Panc1 (cell line): ENCODE measurements at regions not wholly inside any gene's neighbourhood (a gene's known extent, or its start where the extent isn't known, plus 50 kb on each side); places are given as distances from the start of the nearest gene placed in this dataset.

ENCODE experiments used
- ATAC-seq: fragments of 200-7000 bp; cut with Tn5 transposase; 2 replicates; pipeline ENCODE4 v1.9.1; 2020; ENCODE audit warnings: mild to moderate bottlenecking, moderate library complexity
- BruUV-seq: library from RNA; stranded (reverse); fragments of 400-500 nt; replicated peaks from 2 replicates; lab custom pipeline; 2021; lab: Mats Ljungman, UMichigan
- CTCF ChIA-PET: fragments of 300-600 bp; sonication (Branson Sonifier 250); formaldehyde crosslinking; loops from one replicate; lab custom pipeline; 2022; ENCODE audit warnings: antibody characterized with exemption; lab: Charles Lee
- POLR2A ChIA-PET: fragments of 300-600 bp; sonication (Branson Sonifier 250); formaldehyde crosslinking; loops from one replicate; lab custom pipeline; 2022; ENCODE audit warnings: antibody characterized with exemption; lab: Charles Lee
- DNase-seq: peaks from one replicate; pipeline ENCODE4 v3.0.0-alpha.2; 2010; ENCODE audit warnings: low read depth, low spot score
- H3K27ac ChIP-seq: 2 replicates; pipeline ENCODE4 v1.5.1; 2011; ENCODE audit warnings: mild to moderate bottlenecking, low read length, inconsistent platforms
- H3K27me3 ChIP-seq: fragments of 200-500 bp; sonication (Bioruptor generic); 2 replicates; pipeline ENCODE4 v1.6.0; 2014; ENCODE audit warnings: low read length, inconsistent platforms; ENCODE audit not compliant: control insufficient read depth, insufficient read depth
- H3K36me3 ChIP-seq: fragments of 200-500 bp; sonication (Bioruptor generic); 2 replicates; pipeline ENCODE4 v1.5.1; 2014; ENCODE audit warnings: inconsistent platforms, mild to moderate bottlenecking, low read length, moderate library complexity; ENCODE audit not compliant: control insufficient read depth, insufficient read depth
- H3K4me1 ChIP-seq: 2 replicates; pipeline ENCODE4 v1.5.1; 2011; ENCODE audit warnings: inconsistent platforms, mild to moderate bottlenecking, low read length, moderate library complexity; ENCODE audit not compliant: control insufficient read depth, insufficient read depth
- H3K4me3 ChIP-seq, 2 experiments: 2 replicates each; pipeline ENCODE4 v1.5.1; 2011 to 2012; ENCODE audit warnings: low read depth in 2 of 2, low read length in 2 of 2, mild to moderate bottlenecking in 2 of 2, inconsistent platforms in 1 of 2, moderate library complexity in 1 of 2
- H3K9me3 ChIP-seq: fragments of 200-500 bp; sonication (Bioruptor generic); 2 replicates; pipeline ENCODE4 v1.5.1; 2014; ENCODE audit warnings: low read depth, mild to moderate bottlenecking, inconsistent platforms, low read length, moderate library complexity; ENCODE audit not compliant: control insufficient read depth, insufficient read depth
- CTCF ChIP-seq: fragments of 450-650 bp; IDR thresholded peaks from 2 replicates; pipeline ENCODE4 v1.5.1; 2017; ENCODE audit warnings: mild to moderate bottlenecking
- POLR2AphosphoS5 ChIP-seq: IDR thresholded peaks from 2 replicates; pipeline ENCODE4 v1.6.1; 2012; ENCODE audit warnings: mild to moderate bottlenecking, low read depth, low read length, moderate library complexity
- REST ChIP-seq, 2 experiments: IDR thresholded peaks; 2 replicates each; pipeline ENCODE4 v1.6.1; 2011 to 2012; ENCODE audit warnings: low read depth in 2 of 2, control low read depth in 1 of 2, low read length in 1 of 2, mild to moderate bottlenecking in 1 of 2, moderate library complexity in 1 of 2; ENCODE audit not compliant: insufficient read depth in 1 of 2
- SIN3A ChIP-seq: IDR thresholded peaks from 2 replicates; pipeline ENCODE4 v1.6.1; 2012; ENCODE audit warnings: low read depth, mild to moderate bottlenecking, low read length, moderate library complexity, borderline replicate concordance; ENCODE audit not compliant: insufficient read depth
- TCF7L2 ChIP-seq: IDR thresholded peaks from 2 replicates; pipeline ENCODE4 v1.6.1; 2011; ENCODE audit warnings: mild to moderate bottlenecking, low read depth, low read length, inconsistent platforms
- in situ Hi-C: cut with HindIII; loops from 2 replicates; pipeline ENCODE4 v1.10.0; 2016; ENCODE audit warnings: low sequenced_read_pairs, low pct_unique_long_range_greater_than_20kb
- intact Hi-C: fragments of 100-400 bp; cut with micrococcal nuclease; formaldehyde crosslinking; loops from one replicate; pipeline ENCODE4 v1.10.0; 2022; ENCODE audit not compliant: unreplicated experiment

GRCh38 chrX:4762196-4762595, 1048.7 kb upstream of the PRKX start:
- H3K27ac ChIP-seq: no peak overlapping the region
- DNase-seq (no peak), ATAC-seq (no peak)
- no peaks in the 10 kb centered on the region for H3K36me3 ChIP-seq
- BruUV-seq: no TSS peak
- in situ Hi-C loops (no loop called here), intact Hi-C loops (no loop called here)
- TF ChIP-seq POLR2AphosphoS5 (no peak), REST (IDR thresholded peaks at IDR 0.05; ENCODE audit: insufficient read depth in 1 of 2, low read depth in 2 of 2, low read length in 1 of 2) (no peak), SIN3A (no peak), TCF7L2 (no peak), CTCF (no peak)
- H3K9me3 ChIP-seq: no peaks in the 10 kb centered on the region
- ChIA-PET POLR2A (no interaction called here), CTCF (no interaction called here)
- H3K4me3 ChIP-seq: no peak overlapping the region
- no peaks in the 10 kb centered on the region for H3K27me3 ChIP-seq
- no peaks in the 10 kb centered on the region for H3K4me1 ChIP-seq

- no peak overlapping the region for H3K4me3 ChIP-seq
- DNase-seq: no peak
- in situ Hi-C loops: no loop called here
- ChIA-PET CTCF (no interaction called here), POLR2A (no interaction called here)
- TF ChIP-seq SIN3A (no peak), TCF7L2 (no peak), POLR2AphosphoS5 (no peak), REST (IDR thresholded peaks at IDR 0.05; ENCODE audit: insufficient read depth in 1 of 2, low read depth in 2 of 2, low read length in 1 of 2) (no peak), CTCF (no peak)
- H3K9me3 ChIP-seq: no peaks in the 10 kb centered on the region
- no peaks in the 10 kb centered on the region for H3K4me1 ChIP-seq
- intact Hi-C loops: no loop called here
- H3K36me3 ChIP-seq: no peaks in the 10 kb centered on the region
- no peak overlapping the region for H3K27ac ChIP-seq
- H3K27me3 ChIP-seq: no peaks in the 10 kb centered on the region
- ATAC-seq: no peak
- BruUV-seq: no TSS peak
These were observed 1041.6 kb upstream of the PRKX start for GRCh38 chrX:4754878-4755604.
